Nephron (organoid): ENCODE measurements at regions not wholly inside any gene's neighbourhood (a gene's known extent, or its start where the extent isn't known, plus 50 kb on each side); places are given as distances from the start of the nearest gene placed in this dataset.

Source experiments
- H3K27ac Mint-ChIP-seq, 3 experiments: 2 replicates each; pipeline ENCODE4 v1.8.0; 2020; ENCODE audit warnings: mixed read lengths in 3 of 3, mild to moderate bottlenecking in 2 of 3, moderate library complexity in 1 of 3
- H3K27me3 Mint-ChIP-seq: 2 replicates; pipeline ENCODE4 v1.8.0; 2021; ENCODE audit warnings: low read depth, mild to moderate bottlenecking, moderate library complexity, mixed read lengths
- H3K36me3 Mint-ChIP-seq: 2 replicates; pipeline ENCODE4 v1.8.0; 2020; ENCODE audit warnings: low read depth, mixed read lengths
- H3K4me1 Mint-ChIP-seq: 2 replicates; pipeline ENCODE4 v1.8.0; 2020; ENCODE audit warnings: mixed read lengths
- H3K4me3 Mint-ChIP-seq, 3 experiments: 2 replicates each; pipeline ENCODE4 v1.8.0; 2020; ENCODE audit warnings: mild to moderate bottlenecking in 3 of 3, mixed read lengths in 3 of 3, moderate library complexity in 2 of 3
- H3K9me3 Mint-ChIP-seq: 2 replicates; pipeline ENCODE4 v1.8.0; 2020; ENCODE audit warnings: mixed read lengths
- CTCF ChIP-seq, 3 experiments: fragments of 200-600 bp; sonication (generic); IDR thresholded peaks; one replicate each; pipeline ENCODE4 v1.5.0; 2021; ENCODE audit warnings: antibody characterized with exemption in 3 of 3; ENCODE audit not compliant: unreplicated experiment in 3 of 3

DNA sequence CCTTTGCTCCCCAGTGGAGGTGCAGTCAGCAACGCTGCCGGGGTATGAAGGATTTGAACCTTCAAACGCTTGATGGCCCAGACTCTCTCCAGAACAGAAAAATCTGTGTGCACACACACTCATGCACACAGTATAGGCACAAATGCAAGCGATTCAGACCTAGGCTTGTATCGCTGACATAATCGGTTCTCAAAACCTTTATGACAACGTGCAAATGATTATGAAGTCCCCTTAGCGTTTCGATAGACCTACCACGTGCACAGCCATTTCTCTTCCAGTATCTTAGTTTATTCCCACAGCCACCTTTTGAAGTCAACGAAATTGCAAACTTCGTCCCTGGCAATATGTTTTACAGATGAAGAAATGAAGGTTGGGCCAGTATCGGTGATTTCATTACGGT lies 138.9 kb upstream of the MYCN start:
- no peak overlapping the region for H3K4me3 Mint-ChIP-seq
- peaks cover 27% of the 10 kb centered on the region for H3K4me1 Mint-ChIP-seq
- TF ChIP-seq CTCF (IDR thresholded peaks at IDR 0.05; ENCODE audit: unreplicated experiment in 3 of 3): no peak
- no peaks in the 10 kb centered on the region for H3K36me3 Mint-ChIP-seq
- no peaks in the 10 kb centered on the region for H3K9me3 Mint-ChIP-seq
- no peak overlapping the region for H3K27ac Mint-ChIP-seq
- H3K27me3 Mint-ChIP-seq: peaks cover 71% of the 10 kb centered on the region

DNA sequence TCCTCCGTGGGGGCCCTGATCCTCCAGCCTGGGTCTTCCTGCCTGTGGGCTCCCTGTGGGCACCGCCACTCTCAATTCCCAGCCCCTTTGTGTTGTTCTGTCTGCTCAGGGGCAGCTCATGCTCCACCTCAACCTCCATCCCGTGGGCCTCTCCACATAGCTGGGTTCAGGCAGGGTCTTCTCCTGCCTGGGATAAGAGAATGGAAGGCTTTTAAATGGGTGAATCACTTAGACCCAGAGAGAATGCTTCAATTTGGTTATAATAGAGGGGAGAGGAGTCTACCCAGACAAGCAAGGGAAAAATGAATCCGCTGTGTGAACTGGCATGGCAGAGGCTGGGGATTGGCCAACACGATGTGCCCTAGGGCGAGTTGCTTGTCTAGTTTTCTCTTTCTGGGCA lies 138.4 kb upstream of the MYCN start:
- no peaks in the 10 kb centered on the region for H3K9me3 Mint-ChIP-seq
- no peak overlapping the region for H3K4me3 Mint-ChIP-seq
- TF ChIP-seq CTCF (IDR thresholded peaks at IDR 0.05; ENCODE audit: unreplicated experiment in 3 of 3): no peak
- peaks cover 24% of the 10 kb centered on the region for H3K4me1 Mint-ChIP-seq
- H3K27ac Mint-ChIP-seq: no peak overlapping the region
- peaks cover 69% of the 10 kb centered on the region for H3K27me3 Mint-ChIP-seq
- H3K36me3 Mint-ChIP-seq: no peaks in the 10 kb centered on the region

DNA sequence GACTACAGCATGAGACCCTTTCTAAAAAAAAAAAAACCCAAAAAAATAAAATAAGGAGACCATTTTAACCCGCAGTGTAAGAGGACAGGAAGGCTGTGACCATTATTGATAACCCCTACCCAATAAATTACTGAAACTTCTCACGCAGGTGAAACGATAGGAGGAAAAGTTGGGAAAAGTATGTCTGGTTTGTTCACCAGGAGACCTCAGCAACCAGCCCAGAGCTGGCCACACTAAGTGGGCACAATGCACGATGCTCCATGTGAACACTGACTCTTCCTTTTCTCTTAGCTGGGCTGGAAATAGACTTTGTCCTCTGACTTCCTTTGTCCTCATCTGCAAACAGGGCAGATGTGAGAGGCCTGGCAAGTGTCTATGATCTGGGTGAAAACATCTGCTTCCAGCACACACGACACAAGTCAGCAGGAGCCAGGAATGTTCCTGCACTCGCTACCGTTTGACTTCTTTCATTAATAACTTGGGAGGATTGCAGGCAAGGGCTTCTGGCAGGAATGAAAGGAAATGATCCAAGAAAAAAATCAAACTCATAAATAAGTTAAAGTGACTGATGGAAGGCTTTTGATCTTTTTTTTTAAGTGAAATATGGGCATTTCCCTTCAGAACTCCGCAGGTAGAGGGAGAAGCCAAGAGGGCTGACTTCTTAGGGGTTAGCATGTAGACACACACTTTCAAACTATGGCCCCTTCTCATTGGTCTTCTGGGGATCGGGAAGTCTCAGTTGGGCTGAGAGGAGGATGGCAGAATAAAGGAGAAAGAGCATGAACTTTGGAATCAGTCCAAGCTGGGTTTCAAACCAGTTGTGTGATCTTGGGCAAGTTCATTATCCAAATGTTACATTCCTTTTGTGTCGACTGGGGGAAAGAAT lies 137.4 kb upstream of the MYCN start:
- Mint-ChIP-seq H3K4me3 (no peak overlapping the region), H3K36me3 (no peaks in the 10 kb centered on the region), H3K4me1 (peaks cover 24% of the 10 kb centered on the region), H3K27me3 (peaks cover 68% of the 10 kb centered on the region), H3K27ac (peak overlapping the region; percentile 5 to 56 (median 27)), H3K9me3 (no peaks in the 10 kb centered on the region)
- no peak for TF ChIP-seq CTCF (IDR thresholded peaks at IDR 0.05; ENCODE audit: unreplicated experiment in 3 of 3)

GRCh38 chr2:15803543-15804245 lies 136.7 kb upstream of the MYCN start:
- TF ChIP-seq CTCF (IDR thresholded peaks at IDR 0.05; ENCODE audit: unreplicated experiment in 3 of 3): no peak
- H3K4me3 Mint-ChIP-seq: no peak overlapping the region
- H3K9me3 Mint-ChIP-seq: no peaks in the 10 kb centered on the region
- H3K27ac Mint-ChIP-seq: peak overlapping the region; percentile 5 to 56 (median 27)
- peaks cover 26% of the 10 kb centered on the region for H3K4me1 Mint-ChIP-seq
- no peaks in the 10 kb centered on the region for H3K36me3 Mint-ChIP-seq
- peaks cover 69% of the 10 kb centered on the region for H3K27me3 Mint-ChIP-seq

- Mint-ChIP-seq H3K27ac (no peak overlapping the region), H3K36me3 (no peaks in the 10 kb centered on the region), H3K9me3 (no peaks in the 10 kb centered on the region), H3K4me3 (no peak overlapping the region), H3K27me3 (peaks cover 71% of the 10 kb centered on the region), H3K4me1 (peaks cover 27% of the 10 kb centered on the region)
- TF ChIP-seq CTCF (IDR thresholded peaks at IDR 0.05; ENCODE audit: unreplicated experiment in 3 of 3): no peak
Observed at GRCh38 chr2:15804246-15804619, 136.1 kb upstream of the MYCN start.
